NT2/D1 (cell line): ENCODE measurements at regions not wholly inside any gene's neighbourhood (a gene's known extent, or its start where the extent isn't known, plus 50 kb on each side); places are given as distances from the start of the nearest gene placed in this dataset.

Experiments used
- DNase-seq: peaks from one replicate; pipeline ENCODE4 v3.0.0-alpha.2; 2011; ENCODE audit warnings: low read depth, low spot score
- H3K27me3 ChIP-seq: 2 replicates; pipeline ENCODE4 v1.6.0; 2011; ENCODE audit warnings: mild to moderate bottlenecking; ENCODE audit not compliant: insufficient read length, insufficient read depth
- H3K36me3 ChIP-seq: 2 replicates; pipeline ENCODE4 v1.6.1; 2011; ENCODE audit warnings: mild to moderate bottlenecking, low read length, mixed read lengths; ENCODE audit not compliant: insufficient read depth, insufficient read length
- H3K4me1 ChIP-seq: 2 replicates; pipeline ENCODE4 v1.5.1; 2011; ENCODE audit not compliant: insufficient read depth, insufficient read length
- H3K4me3 ChIP-seq: 2 replicates; pipeline ENCODE4 v1.5.1; 2011; ENCODE audit warnings: low read depth; ENCODE audit not compliant: insufficient read length
- H3K9ac ChIP-seq: 2 replicates; pipeline ENCODE4 v1.6.0; 2011; ENCODE audit warnings: low read depth; ENCODE audit not compliant: insufficient read length
- H3K9me3 ChIP-seq: 2 replicates; pipeline ENCODE4 v1.5.1; 2011; ENCODE audit warnings: mild to moderate bottlenecking, low read length; ENCODE audit not compliant: insufficient read depth
- SUZ12 ChIP-seq: IDR thresholded peaks from 2 replicates; pipeline ENCODE4 v1.6.1; 2011; ENCODE audit not compliant: insufficient read length, insufficient read depth; ENCODE audit errors: extremely low read depth
- YY1 ChIP-seq: IDR thresholded peaks from 2 replicates; pipeline ENCODE4 v1.6.1; 2011; ENCODE audit not compliant: insufficient read length, insufficient read depth
- ZNF274 ChIP-seq: IDR thresholded peaks from 2 replicates; pipeline ENCODE4 v1.6.1; 2011; ENCODE audit warnings: mild to moderate bottlenecking, low read depth, low read length

DNA sequence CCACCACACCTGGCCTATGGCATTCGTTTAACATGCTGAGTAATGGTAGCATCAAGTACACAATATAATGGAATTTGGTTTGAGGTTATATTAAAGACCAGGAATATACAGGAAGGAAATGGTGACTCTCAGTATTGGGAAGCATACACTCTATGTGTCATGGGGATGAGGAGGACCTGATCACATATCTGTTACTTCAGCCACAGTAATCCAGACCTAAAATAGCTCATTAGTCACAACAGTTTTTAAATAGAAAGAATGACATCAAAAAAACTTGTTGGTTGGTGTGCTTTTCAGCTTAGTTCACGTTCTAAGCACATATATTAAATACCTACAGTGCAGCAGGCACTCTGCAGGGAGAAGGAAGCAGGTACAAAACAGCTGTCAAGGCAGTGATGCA, 52.5 kb upstream of the ATP2C1 start:
- no peaks in the 10 kb centered on the region for H3K36me3 ChIP-seq
- no peak overlapping the region for H3K4me3 ChIP-seq
- no peak overlapping the region for H3K9ac ChIP-seq
- H3K27me3 ChIP-seq = no peaks in the 10 kb centered on the region
- no peak for DNase-seq
- TF ChIP-seq SUZ12 (no peak), ZNF274 (no peak), YY1 (no peak)
- no peaks in the 10 kb centered on the region for H3K4me1 ChIP-seq
- H3K9me3 ChIP-seq = no peaks in the 10 kb centered on the region

DNA sequence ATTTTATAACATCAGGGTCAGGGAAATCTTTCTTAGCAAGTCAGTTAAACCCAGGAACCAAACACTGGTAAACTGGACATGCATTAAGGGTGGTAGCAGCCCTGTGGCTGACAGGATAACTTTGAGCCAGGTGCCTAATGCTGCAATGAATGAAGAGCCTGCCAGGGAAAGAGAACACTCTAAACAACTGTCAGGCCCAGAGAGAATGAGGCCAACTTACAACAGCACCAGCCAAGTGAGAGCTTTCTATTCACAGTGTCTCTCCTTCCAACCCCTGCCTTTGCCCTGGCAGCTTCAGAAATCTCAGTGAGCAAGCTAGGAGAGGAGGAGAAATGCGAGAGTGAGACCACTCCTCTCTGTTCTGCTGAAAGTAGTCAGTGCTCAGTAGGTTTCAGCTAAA, 50.4 kb upstream of the ATP2C1 start:
- Histone ChIP-seq H3K36me3 (no peaks in the 10 kb centered on the region), H3K4me3 (no peak overlapping the region), H3K4me1 (no peaks in the 10 kb centered on the region), H3K9ac (no peak overlapping the region), H3K9me3 (no peaks in the 10 kb centered on the region), H3K27me3 (no peaks in the 10 kb centered on the region)
- no peak for DNase-seq
- TF ChIP-seq ZNF274 = no peak
- TF ChIP-seq YY1 = no peak
- TF ChIP-seq SUZ12 = no peak
